AG08396 (cell line): ENCODE measurements at regions not wholly inside any gene's neighbourhood (a gene's known extent, or its start where the extent isn't known, plus 50 kb on each side); places are given as distances from the start of the nearest gene placed in this dataset.

Experiments
- DNase-seq: peaks from one replicate; pipeline ENCODE4 v3.0.0; 2012; ENCODE audit warnings: low spot score, mixed read lengths

- DNase-seq = no peak
Measured at GRCh38 chr18:70662588-70662987, 373.7 kb downstream of the SOCS6 start.

- no peak for DNase-seq
Measured at GRCh38 chr18:70659036-70659925, 370.4 kb downstream of the SOCS6 start.

- no peak for DNase-seq
Measured at GRCh38 chr18:70653671-70654070, 364.8 kb downstream of the SOCS6 start.

- DNase-seq = no peak
Measured at GRCh38 chr18:70650878-70651277, 362.0 kb downstream of the SOCS6 start.

- DNase-seq = no peak
Measured at GRCh38 chr18:70649683-70650082, 360.8 kb downstream of the SOCS6 start.

GRCh38 chr18:70645971-70646370, 357.1 kb downstream of the SOCS6 start:
- DNase-seq = no peak

GRCh38 chr18:70643812-70644211, 355.0 kb downstream of the SOCS6 start:
- no peak for DNase-seq

GRCh38 chr18:70641156-70641775, 352.4 kb downstream of the SOCS6 start:
- no peak for DNase-seq

GRCh38 chr18:70640336-70640887, 351.6 kb downstream of the SOCS6 start:
- no peak for DNase-seq

GRCh38 chr18:70636991-70637390, 348.1 kb downstream of the SOCS6 start:
- no peak for DNase-seq

- no peak for DNase-seq
Measured at GRCh38 chr18:70634576-70635147, 345.8 kb downstream of the SOCS6 start.

GRCh38 chr18:70627182-70627802, 338.4 kb downstream of the SOCS6 start:
- no peak for DNase-seq

GRCh38 chr18:70622622-70623419, 334.0 kb downstream of the SOCS6 start:
- no peak for DNase-seq

- no peak for DNase-seq
Measured at GRCh38 chr18:70621710-70622109, 332.9 kb downstream of the SOCS6 start.

GRCh38 chr18:70620837-70621612, 332.2 kb downstream of the SOCS6 start:
- no peak for DNase-seq

- DNase-seq = no peak
Measured at GRCh38 chr18:70617020-70617763, 328.3 kb downstream of the SOCS6 start.

GRCh38 chr18:70600225-70600925, 311.5 kb downstream of the SOCS6 start:
- DNase-seq = no peak

- no peak for DNase-seq
Measured at GRCh38 chr18:70598406-70598805, 309.6 kb downstream of the SOCS6 start.

GRCh38 chr18:70582981-70583380, 294.1 kb downstream of the SOCS6 start:
- no peak for DNase-seq
